HCT116 (cell line): ENCODE measurements at regions not wholly inside any gene's neighbourhood (a gene's known extent, or its start where the extent isn't known, plus 50 kb on each side); places are given as distances from the start of the nearest gene placed in this dataset.
"Not testable (repeated sequence)": the region's sequence is repeated elsewhere in the genome, so short reads cannot be mapped to it uniquely, and the experiment has no call there.

Source experiments
- ATAC-seq: fragments of 200-7000 bp; cut with Tn5 transposase; 2 replicates; pipeline ENCODE4 v1.9.1; 2020; ENCODE audit warnings: mild to moderate bottlenecking, moderate library complexity
- BruUV-seq: library from RNA; stranded (reverse); fragments of 400-500 nt; replicated peaks from 2 replicates; lab custom pipeline; 2021; lab: Mats Ljungman, UMichigan
- CTCF ChIA-PET: fragments of 300-600 bp; sonication (Branson Sonifier 250); formaldehyde crosslinking; loops from one replicate; lab custom pipeline; 2021; ENCODE audit warnings: antibody characterized with exemption; lab: Charles Lee
- POLR2A ChIA-PET: fragments of 300-600, 350-600 bp; sonication (Branson Sonifier 250); formaldehyde crosslinking; loops from one replicate; lab custom pipeline; 2021; ENCODE audit warnings: antibody characterized with exemption; lab: Charles Lee
- RAD21 ChIA-PET, 2 experiments: fragments of 300-600 bp; sonication (Branson Sonifier 250); formaldehyde crosslinking; loops; one replicate each; lab custom pipeline; 2023; ENCODE audit warnings: low total read pairs in 2 of 2; ENCODE audit not compliant: uncharacterized antibody in 2 of 2, unreplicated experiment in 2 of 2, low non-redundant PET in 1 of 2; lab: Charles Lee
- DNase-seq: peaks from one replicate; pipeline ENCODE4 v3.0.0-alpha.2; 2010; ENCODE audit warnings: low read depth, low spot score
- H2AFZ ChIP-seq: fragments of 200-600 bp; shearing (Covaris generic), sonication (generic); 2 replicates; pipeline ENCODE4 v1.6.1; 2017; ENCODE audit warnings: low read depth, mixed run types, mixed read lengths, antibody characterized with exemption, low read length; ENCODE audit not compliant: poor library complexity, severe bottlenecking
- H3K27ac ChIP-seq: 2 replicates; pipeline ENCODE4 v1.5.1; 2012; ENCODE audit warnings: low read depth, low read length
- H3K27me3 ChIP-seq: fragments of 200-600 bp; sonication (generic); 2 replicates; pipeline ENCODE4 v1.6.1; 2016; ENCODE audit warnings: mixed run types, low read length, mixed read lengths; ENCODE audit not compliant: insufficient read depth
- H3K36me3 ChIP-seq, 2 experiments: fragments of 200-500 bp in 1 of 2; fragments of 200-600 bp in 1 of 2; sonication (Bioruptor generic) in 1 of 2; sonication (generic) in 1 of 2; 2 replicates each; pipeline versions ENCODE4 v1.5.1 to v1.6.1; 2014 to 2016; ENCODE audit warnings: low read length in 2 of 2, inconsistent platforms in 1 of 2, mixed read lengths in 1 of 2, mixed run types in 1 of 2; ENCODE audit not compliant: insufficient read depth in 2 of 2, control insufficient read depth in 1 of 2
- H3K4me1 ChIP-seq, 2 experiments: fragments of 200-600 bp in 1 of 2; sonication (generic) in 1 of 2; 2 replicates each; pipeline versions ENCODE4 v1.5.1 to v1.6.1; 2012 to 2017; ENCODE audit warnings: low read length in 2 of 2, inconsistent platforms in 1 of 2, mild to moderate bottlenecking in 1 of 2, mixed read lengths in 1 of 2, mixed run types in 1 of 2, moderate library complexity in 1 of 2; ENCODE audit not compliant: insufficient read depth in 2 of 2, control insufficient read depth in 1 of 2
- H3K4me2 ChIP-seq: fragments of 200-600 bp; sonication (generic); 2 replicates; pipeline ENCODE4 v1.6.1; 2017; ENCODE audit warnings: mixed run types, low read length, mixed read lengths
- H3K4me3 ChIP-seq, 2 experiments: fragments of 200-600 bp in 1 of 2; sonication (generic) in 1 of 2; replicated peaks in 1 of 2; 2 replicates each; pipeline ENCODE4 v1.5.1; 2011 to 2016; ENCODE audit warnings: low read length in 2 of 2, control low read depth in 1 of 2, low read depth in 1 of 2, mild to moderate bottlenecking in 1 of 2, mixed read lengths in 1 of 2, mixed run types in 1 of 2
- H3K79me2 ChIP-seq: fragments of 200-600 bp; sonication (generic); 2 replicates; pipeline ENCODE4 v1.6.1; 2017; ENCODE audit warnings: mild to moderate bottlenecking, mixed run types, low read length, moderate library complexity, mixed read lengths; ENCODE audit not compliant: insufficient read depth
- H3K9ac ChIP-seq: fragments of 200-600 bp; sonication (generic); 2 replicates; pipeline ENCODE4 v1.6.1; 2016; ENCODE audit warnings: low read length, mixed read lengths
- H3K9me2 ChIP-seq: fragments of 200-600 bp; sonication (generic), shearing (Covaris generic); 2 replicates; pipeline ENCODE4 v1.6.1; 2017; ENCODE audit warnings: mixed run types, mild to moderate bottlenecking, moderate library complexity; ENCODE audit not compliant: insufficient read depth
- H3K9me3 ChIP-seq, 2 experiments: fragments of 200-500 bp in 1 of 2; fragments of 200-600 bp in 1 of 2; sonication (Bioruptor generic) in 1 of 2; sonication (generic) in 1 of 2; 2 replicates each; pipeline ENCODE4 v1.6.1; 2014 to 2017; ENCODE audit warnings: low read length in 2 of 2, mixed read lengths in 2 of 2, inconsistent platforms in 1 of 2, low read depth in 1 of 2, mild to moderate bottlenecking in 1 of 2, mixed run types in 1 of 2, moderate library complexity in 1 of 2; ENCODE audit not compliant: control insufficient read depth in 1 of 2, insufficient read depth in 1 of 2
- H4K20me1 ChIP-seq: fragments of 200-600 bp; sonication (generic), shearing (Covaris generic); 2 replicates; pipeline ENCODE4 v1.6.1; 2017; ENCODE audit warnings: mixed run types, mild to moderate bottlenecking, moderate library complexity; ENCODE audit not compliant: insufficient read depth
- CEBPB ChIP-seq: IDR thresholded peaks from 2 replicates; pipeline ENCODE4 v1.6.1; 2012; ENCODE audit warnings: low read depth
- EGR1 ChIP-seq: IDR thresholded peaks from 2 replicates; pipeline ENCODE4 v1.6.1; 2012; ENCODE audit warnings: low read depth
- EZH2 ChIP-seq: fragments of 200-600 bp; sonication (generic); IDR thresholded peaks from 2 replicates; pipeline ENCODE4 v1.6.1; 2017; ENCODE audit warnings: antibody characterized with exemption, mixed run types
- FOSL1 ChIP-seq: IDR thresholded peaks from 2 replicates; pipeline ENCODE4 v1.6.1; 2012; ENCODE audit warnings: low read depth
- JUND ChIP-seq: IDR thresholded peaks from 2 replicates; pipeline ENCODE4 v1.6.1; 2012
- MAX ChIP-seq: IDR thresholded peaks from 2 replicates; pipeline ENCODE4 v1.6.1; 2012
- POLR2A ChIP-seq: IDR thresholded peaks from 2 replicates; pipeline ENCODE4 v1.7.0; 2011; ENCODE audit warnings: borderline replicate concordance; ENCODE audit not compliant: insufficient read depth, insufficient read length; ENCODE audit errors: extremely low read depth
- POLR2AphosphoS5 ChIP-seq: IDR thresholded peaks from 2 replicates; pipeline ENCODE4 v1.6.1; 2011; ENCODE audit warnings: mild to moderate bottlenecking, low read depth, low read length, moderate library complexity
- RAD21 ChIP-seq: IDR thresholded peaks from 2 replicates; pipeline ENCODE4 v1.6.1; 2012; ENCODE audit warnings: low read depth, mild to moderate bottlenecking
- SIN3A ChIP-seq: IDR thresholded peaks from 2 replicates; pipeline ENCODE4 v1.6.1; 2012; ENCODE audit warnings: low read depth
- SP1 ChIP-seq: IDR thresholded peaks from 2 replicates; pipeline ENCODE4 v1.6.1; 2012; ENCODE audit warnings: low read depth
- SRF ChIP-seq: IDR thresholded peaks from 2 replicates; pipeline ENCODE4 v1.6.1; 2012; ENCODE audit warnings: low read depth
- TCF7L2 ChIP-seq: IDR thresholded peaks from 2 replicates; pipeline ENCODE4 v1.7.0; 2011; ENCODE audit warnings: borderline replicate concordance, inconsistent platforms; ENCODE audit not compliant: insufficient read depth, insufficient read length; ENCODE audit errors: extremely low read depth
- ZFX ChIP-seq: fragments of 450-650 bp; IDR thresholded peaks from 2 replicates; pipeline ENCODE4 v1.6.1; 2017
- ZNF274 ChIP-seq: fragments of 200-500 bp; sonication (Bioruptor generic); IDR thresholded peaks from 2 replicates; pipeline ENCODE4 v1.6.1; 2014; ENCODE audit warnings: mild to moderate bottlenecking, low read depth, low read length, inconsistent platforms
- intact Hi-C: fragments of 100-400 bp; cut with micrococcal nuclease; formaldehyde crosslinking; loops from 2 replicates; pipeline ENCODE4 v1.10.0; 2022
- TF ChIP-seq, protein P1 (sequence below): IDR thresholded peaks from 2 replicates; pipeline ENCODE4 v1.6.1; 2012; ENCODE audit warnings: low read depth

GRCh38 chr7:65264258-65264657 is 109.4 kb upstream of the ZNF92 start:
- CTCF ChIA-PET: no interaction called here
- no peak for DNase-seq
- RAD21 ChIA-PET: no interaction called here
- Histone ChIP-seq H3K79me2 (no peaks in the 10 kb centered on the region), H3K4me3 (no peak overlapping the region), H3K9me3 (no peaks in the 10 kb centered on the region), H4K20me1 (no peaks in the 10 kb centered on the region)
- no TSS peak for BruUV-seq
- TF ChIP-seq ZFX: no peak
- TF ChIP-seq FOSL1: no peak
- no peak for TF ChIP-seq RAD21
- no peak for TF ChIP-seq ZNF274
- no peak for TF ChIP-seq TCF7L2
- TF ChIP-seq SIN3A: no peak
- TF ChIP-seq CEBPB: no peak
- TF ChIP-seq, protein P1, sequence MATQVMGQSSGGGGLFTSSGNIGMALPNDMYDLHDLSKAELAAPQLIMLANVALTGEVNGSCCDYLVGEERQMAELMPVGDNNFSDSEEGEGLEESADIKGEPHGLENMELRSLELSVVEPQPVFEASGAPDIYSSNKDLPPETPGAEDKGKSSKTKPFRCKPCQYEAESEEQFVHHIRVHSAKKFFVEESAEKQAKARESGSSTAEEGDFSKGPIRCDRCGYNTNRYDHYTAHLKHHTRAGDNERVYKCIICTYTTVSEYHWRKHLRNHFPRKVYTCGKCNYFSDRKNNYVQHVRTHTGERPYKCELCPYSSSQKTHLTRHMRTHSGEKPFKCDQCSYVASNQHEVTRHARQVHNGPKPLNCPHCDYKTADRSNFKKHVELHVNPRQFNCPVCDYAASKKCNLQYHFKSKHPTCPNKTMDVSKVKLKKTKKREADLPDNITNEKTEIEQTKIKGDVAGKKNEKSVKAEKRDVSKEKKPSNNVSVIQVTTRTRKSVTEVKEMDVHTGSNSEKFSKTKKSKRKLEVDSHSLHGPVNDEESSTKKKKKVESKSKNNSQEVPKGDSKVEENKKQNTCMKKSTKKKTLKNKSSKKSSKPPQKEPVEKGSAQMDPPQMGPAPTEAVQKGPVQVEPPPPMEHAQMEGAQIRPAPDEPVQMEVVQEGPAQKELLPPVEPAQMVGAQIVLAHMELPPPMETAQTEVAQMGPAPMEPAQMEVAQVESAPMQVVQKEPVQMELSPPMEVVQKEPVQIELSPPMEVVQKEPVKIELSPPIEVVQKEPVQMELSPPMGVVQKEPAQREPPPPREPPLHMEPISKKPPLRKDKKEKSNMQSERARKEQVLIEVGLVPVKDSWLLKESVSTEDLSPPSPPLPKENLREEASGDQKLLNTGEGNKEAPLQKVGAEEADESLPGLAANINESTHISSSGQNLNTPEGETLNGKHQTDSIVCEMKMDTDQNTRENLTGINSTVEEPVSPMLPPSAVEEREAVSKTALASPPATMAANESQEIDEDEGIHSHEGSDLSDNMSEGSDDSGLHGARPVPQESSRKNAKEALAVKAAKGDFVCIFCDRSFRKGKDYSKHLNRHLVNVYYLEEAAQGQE: no peak
- no peak for TF ChIP-seq EGR1
- no peak for TF ChIP-seq POLR2AphosphoS5
- TF ChIP-seq SRF: no peak
- no peak for TF ChIP-seq MAX
- no peak for TF ChIP-seq EZH2
- TF ChIP-seq JUND: no peak
- TF ChIP-seq POLR2A: no peak
- no peak for TF ChIP-seq SP1
- TF ChIP-seq, all 23 proteins: peak for 0
- Histone ChIP-seq H3K4me2 (no peak overlapping the region), H3K9me2 (no peaks in the 10 kb centered on the region), H2AFZ (no peak overlapping the region), H3K36me3 (no peaks in the 10 kb centered on the region), H3K9ac (no peak overlapping the region), H3K27ac (no peak overlapping the region), H3K4me1 (peaks cover 0 to 3% of the 10 kb centered on the region in 2 experiments; a peak in 2 of 4 replicates), H3K27me3 (no peaks in the 10 kb centered on the region)
- ATAC-seq: no peak
- POLR2A ChIA-PET: no interaction called here
- intact Hi-C loops: no loop called here

DNA sequence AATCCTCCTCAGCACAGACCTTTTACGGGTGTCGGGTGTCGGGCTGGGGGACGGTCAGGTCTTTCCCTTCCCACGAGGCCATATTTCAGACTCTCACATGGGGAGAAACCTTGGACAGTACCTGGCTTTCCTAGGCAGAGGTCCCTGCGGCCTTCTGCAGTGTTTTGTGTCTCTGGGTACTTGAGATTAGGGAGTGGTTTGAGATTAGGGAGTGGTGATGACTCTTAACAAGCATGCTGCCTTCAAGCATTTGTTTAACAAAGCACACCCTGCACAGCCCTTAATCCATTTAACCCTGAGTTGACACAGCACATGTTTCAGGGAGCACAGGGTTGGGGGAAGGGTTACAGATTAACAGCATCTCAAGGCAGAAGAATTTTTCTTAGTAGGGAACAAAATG is 113.0 kb upstream of the ZNF92 start:
- H3K36me3 ChIP-seq, DNase-seq, H3K79me2 ChIP-seq, H2AFZ ChIP-seq, H3K9me2 ChIP-seq, H3K4me2 ChIP-seq, H3K4me1 ChIP-seq, H3K9me3 ChIP-seq, H3K27me3 ChIP-seq, RAD21 ChIA-PET, H4K20me1 ChIP-seq, intact Hi-C loops, H3K4me3 ChIP-seq, H3K27ac ChIP-seq, ATAC-seq, CTCF ChIA-PET, POLR2A ChIA-PET, H3K9ac ChIP-seq, BruUV-seq: not testable (repeated sequence)
